ENCODE measurements at regions not wholly inside any gene's neighbourhood (a gene's known extent, or its start where the extent isn't known, plus 50 kb on each side); places are given as distances from the start of the nearest gene placed in this dataset.
A peak's percentile ranks its signal among the peaks of the same experiment; 100 is the strongest.

- intact Hi-C loops (cut with micrococcal nuclease): no loop called here
- Mint-ChIP-seq H3K4me1 (peaks cover 13 to 18% of the 10 kb centered on the region in 2 donors), H3K36me3 (no peaks in the 10 kb centered on the region)
These were observed 487.0 kb upstream of the PROK2 start for GRCh38 chr3:72271923-72272322.

DNA sequence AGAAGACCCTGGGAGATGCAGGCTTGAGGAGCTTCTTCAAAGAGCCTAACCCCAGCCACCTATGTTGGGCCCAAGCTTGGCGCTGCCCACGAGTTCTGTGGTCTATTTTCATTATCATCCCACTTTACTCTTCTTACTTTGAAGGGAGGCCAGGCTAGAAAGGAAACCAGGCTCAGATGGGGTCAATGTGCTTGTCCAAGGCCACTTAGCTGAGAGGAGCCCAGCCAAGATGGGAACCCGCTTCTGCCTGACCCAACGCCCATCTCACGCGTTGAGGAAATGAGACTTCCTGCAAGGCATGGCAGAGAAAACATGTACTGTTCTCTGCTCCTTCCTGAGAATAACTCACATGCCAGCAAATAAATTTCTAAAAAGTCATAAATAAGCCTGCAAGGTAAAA, 486.3 kb upstream of the PROK2 start:
- WGBS (ENCODE audit: insufficient coverage): 41% methylated on average over 6 of the region's 6 CpGs
- Histone ChIP-seq H3K9me3 (ENCODE audit: control insufficient read depth, insufficient read depth, low read length) (no peaks in the 10 kb centered on the region), H3K4me3 (ENCODE audit: low read length) (no peak overlapping the region), H3K36me3 (ENCODE audit: control insufficient read depth, insufficient read depth, low read length) (no peaks in the 10 kb centered on the region), H3K27me3 (ENCODE audit: control insufficient read depth, insufficient read depth, low read length) (no peaks in the 10 kb centered on the region), H3K27ac (ENCODE audit: low read length) (no peak overlapping the region), H3K4me1 (ENCODE audit: control insufficient read depth, insufficient read depth, low read length) (peaks cover 37% of the 10 kb centered on the region)
- intact Hi-C loops (cut with micrococcal nuclease): no loop called here
- H3K27me3 Mint-ChIP-seq (ENCODE audit: low read depth in 2 of 2): no peaks in the 10 kb centered on the region
- H3K4me1 Mint-ChIP-seq: peaks cover 13 to 18% of the 10 kb centered on the region in 2 donors
- no peaks in the 10 kb centered on the region for H3K36me3 Mint-ChIP-seq
- no peak for TF ChIP-seq CTCF (IDR thresholded peaks at IDR 0.05)
- peak in 1 of 2 donors; percentile 14 for DNase-seq
- no peak overlapping the region for H3K4me3 Mint-ChIP-seq
- no peak overlapping the region for H3K27ac Mint-ChIP-seq
- ATAC-seq: no peak
- H3K9me3 Mint-ChIP-seq: no peaks in the 10 kb centered on the region

More at GRCh38 chr3:72271923-72272322, 487.0 kb upstream of the PROK2 start:
- Histone ChIP-seq H3K36me3 (ENCODE audit: control insufficient read depth, insufficient read depth, low read length) (no peaks in the 10 kb centered on the region), H3K9me3 (ENCODE audit: control insufficient read depth, insufficient read depth, low read length) (no peaks in the 10 kb centered on the region), H3K27ac (ENCODE audit: low read length) (no peak overlapping the region), H3K27me3 (ENCODE audit: control insufficient read depth, insufficient read depth, low read length) (no peaks in the 10 kb centered on the region), H3K4me3 (ENCODE audit: low read length) (no peak overlapping the region), H3K4me1 (ENCODE audit: control insufficient read depth, insufficient read depth, low read length) (peaks cover 37% of the 10 kb centered on the region)
- H3K4me3 Mint-ChIP-seq: no peak overlapping the region
- H3K27ac Mint-ChIP-seq: no peak overlapping the region
- H3K9me3 Mint-ChIP-seq: no peaks in the 10 kb centered on the region
- DNase-seq (no peak), ATAC-seq (no peak)
- H3K27me3 Mint-ChIP-seq (ENCODE audit: low read depth in 2 of 2): no peaks in the 10 kb centered on the region
- 76% methylated on average over 2 of the region's 2 CpGs for WGBS (ENCODE audit: insufficient coverage)
- no peak for TF ChIP-seq CTCF (IDR thresholded peaks at IDR 0.05)

DNA sequence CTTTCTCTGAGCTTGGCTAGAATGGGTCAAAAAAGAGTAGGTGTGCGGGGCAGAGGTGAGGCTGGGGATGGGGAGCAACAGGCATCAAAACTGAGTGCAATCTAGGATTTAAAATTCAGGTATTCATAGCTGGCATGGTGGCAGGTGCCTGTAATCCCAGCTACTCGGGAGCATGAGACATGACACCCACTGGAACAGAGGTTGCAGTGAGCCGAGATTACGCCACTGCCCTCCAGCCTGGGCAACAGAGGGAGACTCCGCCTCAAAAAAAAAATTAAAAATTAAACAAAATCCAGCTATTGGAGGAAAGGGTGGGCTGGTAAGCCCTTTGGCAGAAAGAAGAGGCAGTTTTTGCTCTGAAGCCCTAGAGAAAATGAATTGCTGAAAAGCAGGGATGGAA, 485.8 kb upstream of the PROK2 start:
- H3K4me1 Mint-ChIP-seq: peaks cover 13 to 18% of the 10 kb centered on the region in 2 donors
- Histone ChIP-seq H3K27ac (ENCODE audit: low read length) (no peak overlapping the region), H3K4me1 (ENCODE audit: control insufficient read depth, insufficient read depth, low read length) (peaks cover 37% of the 10 kb centered on the region), H3K9me3 (ENCODE audit: control insufficient read depth, insufficient read depth, low read length) (no peaks in the 10 kb centered on the region), H3K27me3 (ENCODE audit: control insufficient read depth, insufficient read depth, low read length) (no peaks in the 10 kb centered on the region), H3K36me3 (ENCODE audit: control insufficient read depth, insufficient read depth, low read length) (no peaks in the 10 kb centered on the region), H3K4me3 (ENCODE audit: low read length) (no peak overlapping the region)
- H3K4me3 Mint-ChIP-seq: no peak overlapping the region
- ATAC-seq: no peak
- 88% methylated on average over 5 of the region's 5 CpGs for WGBS (ENCODE audit: insufficient coverage)
- no peaks in the 10 kb centered on the region for H3K36me3 Mint-ChIP-seq
- no peaks in the 10 kb centered on the region for H3K9me3 Mint-ChIP-seq
- intact Hi-C loops (cut with micrococcal nuclease): no loop called here
- no peak for TF ChIP-seq CTCF (IDR thresholded peaks at IDR 0.05)
- H3K27ac Mint-ChIP-seq: peak overlapping the region in 1 of 2 donors; percentile 33
- H3K27me3 Mint-ChIP-seq (ENCODE audit: low read depth in 2 of 2): no peaks in the 10 kb centered on the region
- no peak for DNase-seq

GRCh38 chr3:72270072-72270681, 485.2 kb upstream of the PROK2 start:
- Mint-ChIP-seq H3K27me3 (ENCODE audit: low read depth in 2 of 2) (no peaks in the 10 kb centered on the region), H3K27ac (peak overlapping the region in 1 of 2 donors; percentile 33), H3K36me3 (no peaks in the 10 kb centered on the region), H3K9me3 (no peaks in the 10 kb centered on the region), H3K4me3 (no peak overlapping the region), H3K4me1 (peaks cover 13 to 18% of the 10 kb centered on the region in 2 donors)
- Histone ChIP-seq H3K36me3 (ENCODE audit: control insufficient read depth, insufficient read depth, low read length) (no peaks in the 10 kb centered on the region), H3K27ac (ENCODE audit: low read length) (no peak overlapping the region), H3K9me3 (ENCODE audit: control insufficient read depth, insufficient read depth, low read length) (no peaks in the 10 kb centered on the region), H3K4me3 (ENCODE audit: low read length) (no peak overlapping the region), H3K4me1 (ENCODE audit: control insufficient read depth, insufficient read depth, low read length) (peaks cover 37% of the 10 kb centered on the region), H3K27me3 (ENCODE audit: control insufficient read depth, insufficient read depth, low read length) (no peaks in the 10 kb centered on the region)
- WGBS (ENCODE audit: insufficient coverage): 42% methylated on average over 9 of the region's 9 CpGs
- no peak for TF ChIP-seq CTCF (IDR thresholded peaks at IDR 0.05)
- intact Hi-C loops (cut with micrococcal nuclease): no loop called here
- DNase-seq: peak in 1 of 2 donors; percentile 17
- ATAC-seq: peak; percentile 11 to 36 (median 21)
